MM.1S (cell line): ENCODE measurements at regions not wholly inside any gene's neighbourhood (a gene's known extent, or its start where the extent isn't known, plus 50 kb on each side); places are given as distances from the start of the nearest gene placed in this dataset.

ENCODE experiments used
- DNase-seq: peaks from one replicate; pipeline ENCODE4 v3.0.0-alpha.2; 2015
- H2AFZ ChIP-seq: fragments of 300-600 bp; sonication (generic); 2 replicates; pipeline ENCODE4 v1.6.0; 2016; ENCODE audit warnings: antibody characterized with exemption, low read length
- H3F3A ChIP-seq: fragments of 300-600 bp; sonication (generic); 2 replicates; pipeline ENCODE4 v1.6.1; 2016; ENCODE audit warnings: mild to moderate bottlenecking, antibody characterized with exemption, low read length, moderate library complexity, mixed read lengths; ENCODE audit not compliant: insufficient read depth
- H3K27ac ChIP-seq: fragments of 300-600 bp; sonication (generic); 2 replicates; pipeline ENCODE4 v1.5.1; 2016; ENCODE audit warnings: mild to moderate bottlenecking, low read length
- H3K27me3 ChIP-seq: fragments of 300-600 bp; sonication (generic); replicated peaks from 2 replicates; pipeline ENCODE4 v1.6.0; 2016; ENCODE audit warnings: low read length; ENCODE audit not compliant: insufficient read depth
- H3K36me3 ChIP-seq: fragments of 300-600 bp; sonication (generic); replicated peaks from 2 replicates; pipeline ENCODE4 v1.6.1; 2016; ENCODE audit warnings: mild to moderate bottlenecking, low read length, mixed read lengths; ENCODE audit not compliant: insufficient read depth
- H3K4me1 ChIP-seq: fragments of 300-600 bp; sonication (generic); 2 replicates; pipeline ENCODE4 v1.6.1; 2016; ENCODE audit warnings: low read length, mixed read lengths
- H3K4me2 ChIP-seq: fragments of 300-600 bp; sonication (generic); 2 replicates; pipeline ENCODE4 v1.6.0; 2016; ENCODE audit warnings: low read depth, low read length
- H3K4me3 ChIP-seq: fragments of 300-600 bp; sonication (generic); 2 replicates; pipeline ENCODE4 v1.5.1; 2016; ENCODE audit warnings: low read length, mixed read lengths
- H3K79me2 ChIP-seq: fragments of 300-600 bp; sonication (generic); 2 replicates; pipeline ENCODE4 v1.6.1; 2016; ENCODE audit warnings: mixed run types, low read length, mixed read lengths
- H3K9ac ChIP-seq: fragments of 300-600 bp; sonication (generic); 2 replicates; pipeline ENCODE4 v1.6.1; 2016; ENCODE audit warnings: low read length, mixed read lengths
- H3K9me2 ChIP-seq: fragments of 300-600 bp; sonication (generic); replicated peaks from 2 replicates; pipeline ENCODE4 v1.6.1; 2016; ENCODE audit warnings: mild to moderate bottlenecking, low read length, mixed read lengths; ENCODE audit not compliant: insufficient read depth
- H3K9me3 ChIP-seq: fragments of 300-600 bp; sonication (generic); replicated peaks from 2 replicates; pipeline ENCODE4 v1.6.1; 2016; ENCODE audit warnings: mild to moderate bottlenecking, low read length, mixed read lengths; ENCODE audit not compliant: insufficient read depth
- H4K20me1 ChIP-seq: fragments of 300-600 bp; sonication (generic); 2 replicates; pipeline ENCODE4 v1.6.1; 2016; ENCODE audit warnings: mild to moderate bottlenecking, low read length, moderate library complexity, mixed read lengths; ENCODE audit not compliant: insufficient read depth
- CTCF ChIP-seq: fragments of 300-600 bp; sonication (generic); IDR thresholded peaks from 2 replicates; pipeline ENCODE4 v1.5.1; 2016; ENCODE audit warnings: antibody characterized with exemption, low read length, mixed read lengths
- EZH2 ChIP-seq: fragments of 300-600 bp; sonication (generic); optimal IDR thresholded peaks from 2 replicates; pipeline ENCODE3; 2017; ENCODE audit warnings: low read depth, mild to moderate bottlenecking, antibody characterized with exemption, low read length, mixed read lengths
- EZH2phosphoT487 ChIP-seq: fragments of 300-600 bp; sonication (generic); IDR thresholded peaks from 2 replicates; pipeline ENCODE4 v1.6.1; 2018; ENCODE audit warnings: antibody characterized with exemption, low read length

- Histone ChIP-seq H3K4me1 (no peaks in the 10 kb centered on the region), H3K79me2 (no peaks in the 10 kb centered on the region), H2AFZ (no peak overlapping the region), H3K9ac (no peak overlapping the region), H3K9me3 (no peaks in the 10 kb centered on the region), H3K4me2 (no peak overlapping the region), H3K36me3 (no peaks in the 10 kb centered on the region), H3K27me3 (no peaks in the 10 kb centered on the region; the same call in 1 of the 2 replicates), H3F3A (no peaks in the 10 kb centered on the region), H4K20me1 (no peaks in the 10 kb centered on the region), H3K4me3 (no peak overlapping the region), H3K27ac (no peak overlapping the region), H3K9me2 (no peaks in the 10 kb centered on the region)
- TF ChIP-seq EZH2phosphoT487, result no peak
- TF ChIP-seq CTCF, result no peak
- TF ChIP-seq EZH2, result no peak
- DNase-seq, result no peak
Observed at GRCh38 chr4:1501754-1502500, 95.7 kb upstream of the NKX1-1 start.

GRCh38 chr4:1500966-1501753 is 94.9 kb upstream of the NKX1-1 start:
- H3K4me1 ChIP-seq, result no peaks in the 10 kb centered on the region
- no peaks in the 10 kb centered on the region for H3K9me2 ChIP-seq
- H4K20me1 ChIP-seq, result no peaks in the 10 kb centered on the region
- no peak overlapping the region for H2AFZ ChIP-seq
- no peaks in the 10 kb centered on the region for H3K36me3 ChIP-seq
- H3K27ac ChIP-seq, result no peak overlapping the region
- H3K9ac ChIP-seq, result no peak overlapping the region
- no peaks in the 10 kb centered on the region; the same call in 1 of the 2 replicates for H3K27me3 ChIP-seq
- H3K4me2 ChIP-seq, result no peak overlapping the region
- no peak for DNase-seq
- no peaks in the 10 kb centered on the region for H3F3A ChIP-seq
- no peaks in the 10 kb centered on the region for H3K79me2 ChIP-seq
- H3K4me3 ChIP-seq, result no peak overlapping the region
- no peaks in the 10 kb centered on the region for H3K9me3 ChIP-seq
- no peak for TF ChIP-seq EZH2phosphoT487
- TF ChIP-seq EZH2, result no peak
- TF ChIP-seq CTCF, result no peak

GRCh38 chr4:1500231-1500965 is 94.2 kb upstream of the NKX1-1 start:
- Histone ChIP-seq H3K27ac (no peak overlapping the region), H3K4me2 (no peak overlapping the region), H3F3A (no peaks in the 10 kb centered on the region), H3K79me2 (no peaks in the 10 kb centered on the region), H3K36me3 (no peaks in the 10 kb centered on the region), H3K4me1 (no peaks in the 10 kb centered on the region), H3K9me2 (no peaks in the 10 kb centered on the region), H3K9me3 (no peaks in the 10 kb centered on the region), H3K27me3 (no peaks in the 10 kb centered on the region; the same call in 1 of the 2 replicates), H3K9ac (no peak overlapping the region), H3K4me3 (no peak overlapping the region), H2AFZ (no peak overlapping the region), H4K20me1 (no peaks in the 10 kb centered on the region)
- no peak for DNase-seq
- TF ChIP-seq EZH2 (no peak), EZH2phosphoT487 (no peak), CTCF (no peak)
